ENCODE measurements at regions not wholly inside any gene's neighbourhood (a gene's known extent, or its start where the extent isn't known, plus 50 kb on each side); places are given as distances from the start of the nearest gene placed in this dataset.
"Not testable (repeated sequence)": the region's sequence is repeated elsewhere in the genome, so short reads cannot be mapped to it uniquely, and the experiment has no call there.

DNA sequence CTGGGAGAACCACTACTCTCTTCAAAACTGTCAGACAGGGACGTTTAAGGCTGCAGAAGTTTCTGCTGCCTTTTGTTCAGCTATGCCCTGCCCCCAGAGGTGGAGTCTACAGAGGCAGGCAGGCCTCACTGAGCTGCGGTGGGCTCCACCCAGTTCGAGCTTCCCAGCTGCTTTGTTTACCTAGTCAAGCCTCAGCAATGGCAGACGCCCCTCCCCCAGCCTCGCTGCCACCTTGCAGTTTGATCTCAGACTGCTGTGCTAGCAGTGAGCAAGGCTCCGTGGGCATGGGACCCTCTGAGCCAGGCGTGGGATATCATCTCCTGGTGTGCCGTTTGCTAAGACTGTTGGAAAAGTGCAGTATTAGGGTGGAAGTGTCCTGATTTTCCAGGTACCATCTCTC is 258.6 kb upstream of the GOT2 start:
- not testable (repeated sequence) for DNase-seq

- not testable (repeated sequence) for DNase-seq
Measured at GRCh38 chr16:58983181-58983965, 249.3 kb upstream of the GOT2 start.

- no peak for DNase-seq
Measured at GRCh38 chr16:58970775-58971174, 236.7 kb upstream of the GOT2 start.

DNA sequence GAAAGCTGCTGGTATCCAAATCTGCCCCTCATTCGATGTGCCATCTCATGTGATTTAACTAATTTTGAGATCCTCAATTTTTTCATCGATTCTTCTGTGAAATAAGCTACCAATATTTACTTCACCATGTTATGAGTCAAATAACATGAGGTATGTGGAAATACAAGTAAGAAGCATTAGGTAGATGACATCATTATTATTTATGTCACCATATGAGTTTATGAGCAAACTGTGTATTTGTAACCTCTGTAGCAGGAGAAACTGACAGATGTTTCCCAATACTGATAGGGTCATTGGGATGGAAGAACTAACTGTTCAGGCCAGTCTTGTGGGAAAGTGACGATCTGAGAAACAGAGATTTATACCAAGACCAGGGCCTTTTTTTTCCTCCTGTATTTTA is 229.4 kb upstream of the GOT2 start:
- no peak for DNase-seq

- DNase-seq: no peak
Measured at GRCh38 chr16:58962811-58963210, 228.7 kb upstream of the GOT2 start.

DNA sequence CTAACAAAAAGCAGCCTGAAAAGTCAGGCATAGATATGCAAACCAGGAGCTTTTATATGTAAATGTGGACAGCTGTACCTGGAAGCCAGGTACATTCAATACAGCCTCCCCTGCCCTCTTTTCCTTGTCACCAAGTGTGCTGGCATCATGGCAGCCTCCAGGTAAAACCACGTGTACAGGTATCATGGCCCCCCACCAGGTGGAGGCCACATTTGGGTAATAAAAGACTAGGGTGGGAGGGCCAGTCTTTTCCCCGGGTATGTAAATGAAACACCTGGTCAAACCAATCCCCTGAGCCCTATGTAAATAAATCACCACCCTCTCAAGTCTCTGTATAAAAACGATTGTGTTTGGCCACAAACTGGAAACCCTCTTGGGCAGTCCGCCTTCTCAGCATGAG is 226.4 kb upstream of the GOT2 start:
- DNase-seq: no peak

- DNase-seq: no peak
Measured at GRCh38 chr16:58960034-58960433, 225.9 kb upstream of the GOT2 start.

GRCh38 chr16:58958749-58959148 is 224.6 kb upstream of the GOT2 start:
- no peak for DNase-seq

GRCh38 chr16:58948244-58948643 is 214.1 kb upstream of the GOT2 start:
- no peak for DNase-seq

GRCh38 chr16:58940609-58941008 is 206.5 kb upstream of the GOT2 start:
- no peak for DNase-seq

GRCh38 chr16:58938811-58939210 is 204.7 kb upstream of the GOT2 start:
- no peak for DNase-seq

DNA sequence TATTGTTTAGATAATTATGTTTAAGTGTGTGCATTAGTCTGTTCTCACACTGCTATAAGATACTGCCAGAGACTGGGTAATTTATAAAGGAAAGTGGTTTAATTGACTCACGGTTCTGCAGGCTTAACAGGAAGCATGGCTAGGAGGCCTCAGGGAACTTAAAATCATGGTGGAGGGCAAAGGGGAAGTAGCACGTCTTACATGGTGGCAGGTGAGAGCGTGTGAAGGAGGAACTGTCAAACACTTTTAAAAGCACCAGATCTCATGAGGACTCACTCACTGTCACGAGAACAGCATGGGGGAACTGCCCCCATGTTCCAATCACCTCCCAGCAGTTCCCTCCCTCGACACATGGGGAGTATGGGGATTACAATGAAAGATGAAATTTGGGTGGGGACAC is 203.5 kb upstream of the GOT2 start:
- no peak for DNase-seq

- DNase-seq: no peak
Measured at GRCh38 chr16:58933186-58933585, 199.1 kb upstream of the GOT2 start.

- no peak for DNase-seq
Measured at GRCh38 chr16:58931436-58931835, 197.3 kb upstream of the GOT2 start.

DNA sequence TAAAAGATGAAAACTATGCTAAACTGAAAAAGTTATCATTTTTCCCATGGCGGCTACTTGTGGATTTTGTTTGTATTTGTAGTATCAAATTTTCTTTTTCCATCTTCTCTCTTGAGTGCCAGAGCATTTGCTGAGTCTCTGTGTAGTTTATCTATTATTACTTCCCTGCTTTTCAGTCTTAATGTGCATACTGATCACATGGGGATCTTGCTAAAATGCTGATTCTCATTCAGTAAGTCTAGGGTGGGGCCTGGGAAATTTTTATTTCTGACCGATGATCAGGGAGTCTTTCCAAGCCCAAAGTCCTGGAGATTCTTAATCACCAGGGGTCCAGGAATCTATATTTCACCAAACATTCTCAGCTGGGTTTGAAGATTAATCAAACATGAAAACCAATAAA is 189.0 kb upstream of the GOT2 start:
- DNase-seq: no peak

- DNase-seq: no peak
Measured at GRCh38 chr16:58913456-58913855, 179.3 kb upstream of the GOT2 start.

DNA sequence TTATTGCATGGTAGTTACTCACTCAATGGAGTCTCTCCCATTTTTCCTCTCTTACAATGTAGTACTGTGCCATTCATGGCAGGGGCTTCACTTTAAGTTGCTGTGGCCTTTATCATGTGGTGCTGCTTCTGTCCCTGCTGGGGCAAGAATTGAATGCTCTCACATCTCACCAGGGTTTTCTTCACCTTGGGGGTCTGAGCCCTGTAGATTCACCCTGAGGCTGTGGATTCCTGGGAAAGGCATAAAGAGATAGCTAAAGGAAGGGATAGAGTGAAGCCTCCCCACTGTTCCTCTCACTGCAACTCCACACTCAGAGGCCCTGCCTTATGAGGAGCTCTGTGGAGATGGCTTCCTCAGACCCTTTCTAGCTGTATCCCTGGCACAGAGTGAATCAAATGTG is 178.5 kb upstream of the GOT2 start:
- DNase-seq: no peak

GRCh38 chr16:58906981-58907715 is 173.0 kb upstream of the GOT2 start:
- DNase-seq: no peak

DNA sequence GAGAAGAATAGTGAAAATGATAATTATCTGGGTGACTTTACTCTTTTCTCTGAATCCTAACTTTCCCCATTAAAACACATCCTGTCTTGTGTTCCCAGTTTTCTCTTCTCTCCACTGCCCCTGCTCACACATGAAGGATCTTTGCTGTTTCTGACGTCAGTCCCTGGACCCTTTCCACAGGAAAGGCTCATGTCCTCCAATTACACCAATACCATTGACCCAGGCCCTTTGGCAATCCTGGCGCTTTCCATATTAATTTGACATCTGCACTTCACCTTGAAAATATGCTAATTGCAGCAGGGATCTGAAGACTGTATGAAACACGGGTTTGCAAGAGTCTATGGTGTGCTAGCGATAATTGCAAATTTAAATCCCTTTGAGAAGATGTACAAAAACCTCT is 170.2 kb upstream of the GOT2 start:
- DNase-seq: no peak

DNA sequence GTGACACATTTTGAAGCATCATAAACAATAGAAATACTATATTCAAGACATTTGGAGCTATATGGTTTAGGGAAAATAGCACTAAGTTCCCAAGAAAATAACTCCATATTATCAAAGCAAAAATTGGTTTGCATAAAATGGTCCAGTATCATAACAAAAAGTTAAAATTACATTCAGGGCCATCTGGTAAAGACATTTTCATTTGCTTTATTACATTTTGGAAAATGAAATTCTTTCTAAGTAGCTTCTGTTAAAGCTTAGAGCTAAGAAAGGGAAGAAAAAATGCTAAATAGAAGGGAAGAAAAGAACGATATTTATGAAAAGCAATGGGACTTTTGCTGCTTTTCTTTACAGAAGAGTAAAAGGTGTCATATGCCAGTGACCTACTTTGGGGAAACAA is 155.4 kb upstream of the GOT2 start:
- no peak for DNase-seq

DNA sequence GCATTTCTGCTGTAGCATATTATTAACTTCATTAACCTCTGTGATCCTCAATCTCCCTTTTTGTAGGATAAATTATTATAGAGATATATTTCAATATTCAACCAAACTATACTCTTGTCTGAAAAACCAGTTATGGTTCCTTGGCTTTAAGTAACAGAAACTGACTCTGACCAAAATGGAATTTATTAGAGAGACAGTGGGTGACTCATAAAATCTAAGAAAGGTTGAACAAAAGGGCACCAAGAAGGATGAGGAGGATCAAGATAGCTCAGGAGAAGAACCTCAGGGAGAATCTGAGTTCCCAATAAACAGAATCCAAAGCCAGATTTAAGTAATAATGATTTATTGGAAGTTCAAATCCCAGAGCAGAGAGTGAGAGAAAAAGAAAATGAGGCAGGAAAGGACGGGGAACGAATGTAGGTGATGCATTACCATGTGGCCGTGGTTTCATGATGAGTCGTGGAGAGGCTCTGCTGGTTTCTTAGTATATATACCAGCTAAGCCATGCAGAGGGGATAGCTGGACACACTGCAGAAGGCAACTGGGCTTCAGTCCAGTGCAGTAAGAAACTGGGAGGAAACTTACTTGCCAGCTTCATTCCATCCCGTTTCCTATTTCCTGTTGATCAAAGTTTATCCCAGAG is 151.5 kb upstream of the GOT2 start:
- no peak for DNase-seq

DNA sequence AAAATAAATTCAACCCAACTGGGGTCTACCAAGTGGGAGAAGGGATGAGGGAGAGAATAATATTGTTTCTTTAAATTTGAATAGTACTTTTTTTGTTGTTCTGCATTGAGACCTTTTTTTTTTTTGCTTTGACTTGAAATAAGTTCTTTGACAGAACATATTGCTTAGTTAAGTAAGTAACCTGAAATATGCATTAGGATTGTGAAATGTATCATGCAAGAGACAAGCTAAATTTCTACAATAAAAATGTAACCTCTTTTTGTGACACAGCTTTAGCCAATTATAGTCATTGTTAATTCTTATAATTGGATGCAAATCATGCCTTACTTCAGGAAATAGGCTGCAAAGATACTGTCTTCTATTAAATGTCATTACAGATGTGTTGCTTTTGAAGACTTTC is 150.0 kb upstream of the GOT2 start:
- DNase-seq: no peak

GRCh38 chr16:58883131-58883530 is 149.0 kb upstream of the GOT2 start:
- no peak for DNase-seq

DNA sequence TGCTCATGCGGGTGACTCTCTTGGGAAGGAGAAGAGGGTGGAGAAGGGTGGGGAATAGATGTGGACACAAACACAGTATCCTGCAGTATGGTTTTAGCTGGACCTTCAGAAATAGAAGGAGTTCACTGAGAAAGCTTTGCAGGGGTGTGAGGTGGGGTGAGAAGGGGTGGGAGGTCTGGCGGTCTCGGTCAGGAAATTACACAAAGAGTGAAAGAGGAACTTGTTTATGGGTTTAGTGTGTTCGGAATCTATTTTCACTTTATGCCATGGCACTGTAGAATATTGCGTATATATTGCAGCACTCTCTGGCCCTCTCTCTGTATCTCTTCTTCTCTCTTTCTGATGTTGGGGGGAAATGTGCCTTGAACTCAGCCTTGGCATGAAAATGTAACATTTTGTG is 148.2 kb upstream of the GOT2 start:
- no peak for DNase-seq

Data from COR-L47 (cell line).